ENCODE measurements at regions not wholly inside any gene's neighbourhood (a gene's known extent, or its start where the extent isn't known, plus 50 kb on each side); places are given as distances from the start of the nearest gene placed in this dataset.

DNA sequence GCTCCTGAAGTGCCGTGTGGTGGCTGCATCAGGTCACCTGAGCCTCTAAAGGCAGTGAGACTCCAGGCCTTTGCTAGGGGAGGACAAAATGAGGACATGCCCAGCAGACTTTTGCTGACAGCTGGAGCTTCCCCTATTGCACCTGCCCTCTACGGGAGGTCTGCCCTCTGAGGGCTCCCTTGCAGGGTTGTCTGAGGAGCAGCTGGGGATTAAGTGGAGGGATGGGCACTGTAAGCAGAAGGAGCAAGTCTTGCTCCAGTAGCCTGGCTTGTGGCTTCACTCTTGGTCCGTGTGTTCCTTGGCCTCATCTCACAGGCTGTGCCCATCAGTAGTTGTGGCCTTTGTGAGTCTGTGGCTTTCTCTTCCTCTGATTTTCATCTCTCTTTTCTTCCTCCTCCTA is 66.9 kb upstream of the NRXN3 start:
- DNase-seq (ENCODE audit: low spot score), result no peak
- POLR2A ChIA-PET (ENCODE audit: low non-redundant PET), result no interaction called here
- H3K27ac ChIP-seq, result no peak overlapping the region
- TF ChIP-seq, protein P1, sequence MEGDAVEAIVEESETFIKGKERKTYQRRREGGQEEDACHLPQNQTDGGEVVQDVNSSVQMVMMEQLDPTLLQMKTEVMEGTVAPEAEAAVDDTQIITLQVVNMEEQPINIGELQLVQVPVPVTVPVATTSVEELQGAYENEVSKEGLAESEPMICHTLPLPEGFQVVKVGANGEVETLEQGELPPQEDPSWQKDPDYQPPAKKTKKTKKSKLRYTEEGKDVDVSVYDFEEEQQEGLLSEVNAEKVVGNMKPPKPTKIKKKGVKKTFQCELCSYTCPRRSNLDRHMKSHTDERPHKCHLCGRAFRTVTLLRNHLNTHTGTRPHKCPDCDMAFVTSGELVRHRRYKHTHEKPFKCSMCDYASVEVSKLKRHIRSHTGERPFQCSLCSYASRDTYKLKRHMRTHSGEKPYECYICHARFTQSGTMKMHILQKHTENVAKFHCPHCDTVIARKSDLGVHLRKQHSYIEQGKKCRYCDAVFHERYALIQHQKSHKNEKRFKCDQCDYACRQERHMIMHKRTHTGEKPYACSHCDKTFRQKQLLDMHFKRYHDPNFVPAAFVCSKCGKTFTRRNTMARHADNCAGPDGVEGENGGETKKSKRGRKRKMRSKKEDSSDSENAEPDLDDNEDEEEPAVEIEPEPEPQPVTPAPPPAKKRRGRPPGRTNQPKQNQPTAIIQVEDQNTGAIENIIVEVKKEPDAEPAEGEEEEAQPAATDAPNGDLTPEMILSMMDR (conservative IDR thresholded peaks at IDR 0.05; ENCODE audit: low read depth), result no peak
- CTCF ChIA-PET, result no interaction called here

DNA sequence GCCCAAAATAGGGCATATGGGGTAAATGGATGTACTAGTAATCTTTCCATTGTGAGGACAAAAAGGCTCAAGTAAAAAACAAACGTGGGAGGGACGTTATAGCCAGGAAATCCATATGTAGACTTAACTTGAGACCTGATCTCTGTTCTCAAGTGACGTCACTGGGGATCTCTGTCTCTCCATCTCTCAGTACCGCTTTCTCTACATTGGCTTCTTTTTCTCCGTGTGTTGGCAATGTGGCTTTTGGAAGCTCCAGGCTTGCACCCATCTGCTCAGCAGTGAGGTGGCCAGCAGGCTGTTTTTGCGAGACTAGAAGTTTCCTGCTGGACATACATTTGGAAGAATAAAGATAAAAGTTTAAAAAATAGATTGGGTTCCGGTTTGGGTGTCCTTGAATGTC is 66.0 kb upstream of the NRXN3 start:
- DNase-seq (ENCODE audit: low spot score), result no peak
- no peak overlapping the region for H3K27ac ChIP-seq
- POLR2A ChIA-PET (ENCODE audit: low non-redundant PET), result no interaction called here
- TF ChIP-seq, protein P1 (conservative IDR thresholded peaks at IDR 0.05; ENCODE audit: low read depth), result no peak
- CTCF ChIA-PET, result no interaction called here

DNA sequence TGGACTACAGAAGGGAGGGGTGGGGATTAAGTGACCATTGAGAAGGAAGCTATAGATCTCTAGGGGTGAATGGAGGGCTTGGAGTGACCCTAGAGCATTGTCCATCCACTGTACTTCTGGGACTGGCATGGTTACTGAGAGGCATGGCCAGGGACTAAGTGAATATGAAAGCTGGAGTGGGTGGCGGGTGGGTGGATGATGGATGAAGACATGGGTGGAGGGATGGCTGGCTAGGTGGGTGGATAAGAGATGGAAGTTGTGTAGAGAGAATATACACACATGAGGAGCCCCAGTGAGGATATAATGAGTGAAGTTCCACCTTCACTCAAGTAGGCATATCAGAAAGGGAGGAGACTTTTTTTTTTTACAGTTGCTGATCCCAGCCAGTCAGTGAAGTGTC is 65.5 kb upstream of the NRXN3 start:
- TF ChIP-seq, protein P1 (conservative IDR thresholded peaks at IDR 0.05; ENCODE audit: low read depth), result no peak
- ChIA-PET CTCF (no interaction called here), POLR2A (ENCODE audit: low non-redundant PET) (no interaction called here)
- no peak overlapping the region for H3K27ac ChIP-seq
- DNase-seq (ENCODE audit: low spot score), result no peak

DNA sequence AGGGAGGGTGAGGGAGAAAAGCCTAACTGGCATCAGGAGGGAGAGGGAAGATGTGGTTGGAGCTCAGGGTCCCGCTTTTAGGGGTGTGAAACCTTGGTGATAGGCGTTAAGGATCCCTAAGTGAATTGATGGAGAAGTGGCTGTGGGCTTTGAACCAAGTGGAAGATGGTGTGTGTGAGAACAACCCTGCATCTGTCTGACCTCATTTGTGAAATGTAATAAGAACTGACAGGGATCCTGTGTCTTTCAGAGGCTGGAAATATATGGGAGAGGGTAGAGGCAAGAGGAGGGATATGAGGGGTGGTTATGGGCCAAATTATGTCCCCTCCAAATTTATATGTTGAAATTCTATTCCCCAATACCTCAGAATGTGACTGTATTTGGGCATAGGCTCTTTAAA is 63.8 kb upstream of the NRXN3 start:
- H3K27ac ChIP-seq, result no peak overlapping the region
- ChIA-PET POLR2A (ENCODE audit: low non-redundant PET) (no interaction called here), CTCF (no interaction called here)
- TF ChIP-seq, protein P1 (conservative IDR thresholded peaks at IDR 0.05; ENCODE audit: low read depth), result no peak
- DNase-seq (ENCODE audit: low spot score), result no peak

DNA sequence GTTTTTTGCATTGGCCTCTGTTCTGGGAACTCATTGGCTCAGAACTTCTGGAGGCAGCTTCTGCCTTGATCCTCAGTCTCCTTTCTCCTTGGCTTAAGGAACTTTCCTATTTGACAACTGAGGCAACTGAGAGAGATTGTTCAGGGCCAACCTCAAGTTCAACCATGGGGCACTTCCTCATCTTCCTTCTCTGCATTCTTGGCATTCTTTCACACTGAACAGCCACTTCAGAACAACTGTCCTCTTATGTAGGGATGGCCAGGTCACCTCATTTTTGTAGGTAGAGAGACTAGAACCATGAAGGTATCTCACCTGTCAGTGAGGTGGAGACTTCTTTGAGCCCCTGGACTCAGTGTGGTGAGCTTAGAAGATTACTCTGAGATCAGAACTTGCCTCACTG is 63.0 kb upstream of the NRXN3 start:
- CTCF ChIA-PET, result no interaction called here
- TF ChIP-seq, protein P1 (conservative IDR thresholded peaks at IDR 0.05; ENCODE audit: low read depth), result no peak
- DNase-seq (ENCODE audit: low spot score), result no peak
- POLR2A ChIA-PET (ENCODE audit: low non-redundant PET), result no interaction called here
- H3K27ac ChIP-seq, result no peak overlapping the region

DNA sequence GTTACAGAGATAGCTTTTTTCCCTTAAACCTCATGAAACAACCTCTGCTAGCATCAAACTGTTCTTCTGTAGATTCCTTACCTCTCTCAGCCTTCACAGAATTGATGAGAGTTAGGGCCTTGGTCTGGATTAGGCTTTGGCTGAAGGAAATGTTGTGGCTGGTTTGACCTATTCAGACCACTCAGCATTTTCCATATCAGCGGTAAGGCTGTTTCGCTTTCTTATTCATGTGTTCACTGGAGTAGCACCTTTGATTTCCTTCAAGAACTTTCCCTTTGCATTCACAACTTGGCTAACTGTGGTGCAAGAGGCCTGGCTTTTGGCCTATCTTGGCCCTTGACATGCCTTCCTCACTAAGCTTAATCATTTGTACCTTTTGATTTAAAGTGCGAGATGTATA is 50.7 kb upstream of the NRXN3 start:
- POLR2A ChIA-PET (ENCODE audit: low non-redundant PET), result no interaction called here
- CTCF ChIA-PET, result no interaction called here
- no peak for DNase-seq (ENCODE audit: low spot score)
- TF ChIP-seq, protein P1 (conservative IDR thresholded peaks at IDR 0.05; ENCODE audit: low read depth), result no peak
- H3K27ac ChIP-seq, result no peak overlapping the region
